ENCODE measurements at regions not wholly inside any gene's neighbourhood (a gene's known extent, or its start where the extent isn't known, plus 50 kb on each side); places are given as distances from the start of the nearest gene placed in this dataset.

DNA sequence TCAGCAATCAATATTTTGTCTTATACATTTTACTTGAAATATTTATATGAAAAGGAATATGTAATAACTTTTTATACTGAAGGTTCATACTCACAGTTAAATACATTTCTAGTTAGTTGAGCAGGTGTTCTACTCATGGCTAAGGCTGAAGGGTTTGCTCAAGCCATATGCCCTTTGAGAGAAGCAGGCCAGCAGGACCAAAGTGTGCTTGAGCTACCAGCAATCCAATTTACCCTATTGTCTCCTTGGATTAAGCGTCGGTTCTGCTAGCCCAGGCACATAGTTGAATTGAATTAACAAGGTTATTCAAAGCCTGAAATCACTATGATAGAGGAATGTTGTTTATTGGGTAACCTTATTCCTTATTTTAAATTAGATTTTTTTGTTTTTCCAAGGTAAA is 151.5 kb upstream of the BACE2 start:
- DNase-seq (ENCODE audit: low spot score) (no peak), ATAC-seq (ENCODE audit: low read depth) (no peak)
- Histone ChIP-seq H3K4me1 (ENCODE audit: insufficient read depth, poor library complexity, severe bottlenecking) (no peaks in the 10 kb centered on the region), H3K27me3 (ENCODE audit: insufficient read depth, poor library complexity, severe bottlenecking) (peaks cover 5% of the 10 kb centered on the region), H3K36me3 (ENCODE audit: low read depth) (no peaks in the 10 kb centered on the region), H3K4me3 (ENCODE audit: severe bottlenecking) (no peak overlapping the region), H3K27ac (ENCODE audit: poor library complexity, severe bottlenecking) (no peak overlapping the region), H3K9me3 (ENCODE audit: severe bottlenecking) (no peaks in the 10 kb centered on the region)
- TF ChIP-seq, protein P1, sequence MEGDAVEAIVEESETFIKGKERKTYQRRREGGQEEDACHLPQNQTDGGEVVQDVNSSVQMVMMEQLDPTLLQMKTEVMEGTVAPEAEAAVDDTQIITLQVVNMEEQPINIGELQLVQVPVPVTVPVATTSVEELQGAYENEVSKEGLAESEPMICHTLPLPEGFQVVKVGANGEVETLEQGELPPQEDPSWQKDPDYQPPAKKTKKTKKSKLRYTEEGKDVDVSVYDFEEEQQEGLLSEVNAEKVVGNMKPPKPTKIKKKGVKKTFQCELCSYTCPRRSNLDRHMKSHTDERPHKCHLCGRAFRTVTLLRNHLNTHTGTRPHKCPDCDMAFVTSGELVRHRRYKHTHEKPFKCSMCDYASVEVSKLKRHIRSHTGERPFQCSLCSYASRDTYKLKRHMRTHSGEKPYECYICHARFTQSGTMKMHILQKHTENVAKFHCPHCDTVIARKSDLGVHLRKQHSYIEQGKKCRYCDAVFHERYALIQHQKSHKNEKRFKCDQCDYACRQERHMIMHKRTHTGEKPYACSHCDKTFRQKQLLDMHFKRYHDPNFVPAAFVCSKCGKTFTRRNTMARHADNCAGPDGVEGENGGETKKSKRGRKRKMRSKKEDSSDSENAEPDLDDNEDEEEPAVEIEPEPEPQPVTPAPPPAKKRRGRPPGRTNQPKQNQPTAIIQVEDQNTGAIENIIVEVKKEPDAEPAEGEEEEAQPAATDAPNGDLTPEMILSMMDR (IDR thresholded peaks at IDR 0.05; ENCODE audit: poor library complexity, severe bottlenecking) = no peak

DNA sequence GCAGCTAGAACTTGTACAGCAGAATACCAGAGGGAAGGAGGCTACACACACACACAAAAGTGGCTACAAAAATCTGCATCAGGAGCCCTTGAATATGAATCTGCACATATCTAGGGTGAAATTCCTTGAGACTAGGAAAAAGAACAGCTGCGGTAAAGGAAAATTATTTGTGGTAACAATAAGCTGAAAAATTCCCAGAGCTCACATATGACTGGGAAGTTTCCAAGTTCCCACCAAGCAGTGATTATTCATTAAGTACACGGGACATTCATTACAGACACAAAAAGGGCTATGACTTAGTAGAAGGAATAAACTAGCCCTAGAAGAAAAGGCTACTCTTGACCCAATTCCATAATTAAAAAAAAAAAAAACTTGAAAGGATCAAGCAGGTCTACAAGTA is 149.5 kb upstream of the BACE2 start:
- TF ChIP-seq, protein P1 (IDR thresholded peaks at IDR 0.05; ENCODE audit: poor library complexity, severe bottlenecking) = no peak
- H3K27ac ChIP-seq (ENCODE audit: poor library complexity, severe bottlenecking) = no peak overlapping the region
- peaks cover 5% of the 10 kb centered on the region for H3K27me3 ChIP-seq (ENCODE audit: insufficient read depth, poor library complexity, severe bottlenecking)
- DNase-seq (ENCODE audit: low spot score) = no peak
- ATAC-seq (ENCODE audit: low read depth) = no peak
- H3K36me3 ChIP-seq (ENCODE audit: low read depth) = no peaks in the 10 kb centered on the region
- H3K4me3 ChIP-seq (ENCODE audit: severe bottlenecking) = no peak overlapping the region
- H3K9me3 ChIP-seq (ENCODE audit: severe bottlenecking) = no peaks in the 10 kb centered on the region
- no peaks in the 10 kb centered on the region for H3K4me1 ChIP-seq (ENCODE audit: insufficient read depth, poor library complexity, severe bottlenecking)

DNA sequence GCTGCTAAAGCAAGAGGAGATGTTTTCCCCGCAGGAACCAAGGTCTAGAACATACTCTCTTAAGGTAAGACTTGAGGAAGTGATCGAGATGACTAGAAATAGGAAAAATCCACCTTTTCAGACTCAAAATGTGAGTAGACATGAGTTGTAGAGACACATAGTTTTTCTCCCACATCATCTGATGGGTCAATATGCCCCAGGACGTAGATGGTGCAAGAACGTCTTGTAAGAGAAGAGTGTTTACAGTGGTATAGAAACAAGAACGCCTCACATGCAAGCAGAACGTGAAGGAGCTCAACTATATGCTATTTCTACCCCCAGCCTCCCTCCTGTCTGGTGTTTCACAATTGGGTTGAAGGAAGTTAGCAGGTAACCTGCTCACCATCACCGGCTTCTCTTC is 144.0 kb upstream of the BACE2 start:
- TF ChIP-seq, protein P1 (IDR thresholded peaks at IDR 0.05; ENCODE audit: poor library complexity, severe bottlenecking) = no peak

DNA sequence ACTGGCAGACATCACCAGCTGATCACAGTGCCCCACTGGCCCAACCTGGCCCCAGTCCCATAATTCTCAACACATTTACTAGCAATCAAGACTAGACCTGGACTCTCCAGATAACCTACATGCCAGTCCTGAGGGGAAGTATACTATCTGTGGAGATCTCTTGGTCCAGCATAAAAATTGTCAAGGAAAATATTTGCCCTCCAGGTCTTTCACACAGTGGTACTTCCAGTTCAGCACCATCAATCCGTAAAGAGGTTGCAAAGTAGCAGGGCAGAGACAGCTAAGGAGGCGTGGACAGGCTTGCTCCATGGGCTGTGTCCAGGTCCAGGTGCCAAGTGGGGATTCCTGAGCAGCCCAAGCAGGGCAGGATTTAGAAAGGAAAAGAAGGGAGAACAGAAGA is 143.6 kb upstream of the BACE2 start:
- no peaks in the 10 kb centered on the region for H3K36me3 ChIP-seq (ENCODE audit: low read depth)
- no peaks in the 10 kb centered on the region for H3K9me3 ChIP-seq (ENCODE audit: severe bottlenecking)
- H3K4me3 ChIP-seq (ENCODE audit: severe bottlenecking) = no peak overlapping the region
- DNase-seq (ENCODE audit: low spot score) (no peak), ATAC-seq (ENCODE audit: low read depth) (no peak)
- H3K27ac ChIP-seq (ENCODE audit: poor library complexity, severe bottlenecking) = no peak overlapping the region
- TF ChIP-seq, protein P1 (IDR thresholded peaks at IDR 0.05; ENCODE audit: poor library complexity, severe bottlenecking) = no peak
- H3K4me1 ChIP-seq (ENCODE audit: insufficient read depth, poor library complexity, severe bottlenecking) = no peaks in the 10 kb centered on the region
- H3K27me3 ChIP-seq (ENCODE audit: insufficient read depth, poor library complexity, severe bottlenecking) = peaks cover 5% of the 10 kb centered on the region

More for the DNA sequence above, 144.0 kb upstream of the BACE2 start:
- H3K36me3 ChIP-seq (ENCODE audit: low read depth) = no peaks in the 10 kb centered on the region
- H3K27me3 ChIP-seq (ENCODE audit: insufficient read depth, poor library complexity, severe bottlenecking) = peaks cover 5% of the 10 kb centered on the region
- H3K4me3 ChIP-seq (ENCODE audit: severe bottlenecking) = no peak overlapping the region
- no peak overlapping the region for H3K27ac ChIP-seq (ENCODE audit: poor library complexity, severe bottlenecking)
- no peak for DNase-seq (ENCODE audit: low spot score)
- H3K4me1 ChIP-seq (ENCODE audit: insufficient read depth, poor library complexity, severe bottlenecking) = no peaks in the 10 kb centered on the region
- no peaks in the 10 kb centered on the region for H3K9me3 ChIP-seq (ENCODE audit: severe bottlenecking)
- ATAC-seq (ENCODE audit: low read depth) = no peak

DNA sequence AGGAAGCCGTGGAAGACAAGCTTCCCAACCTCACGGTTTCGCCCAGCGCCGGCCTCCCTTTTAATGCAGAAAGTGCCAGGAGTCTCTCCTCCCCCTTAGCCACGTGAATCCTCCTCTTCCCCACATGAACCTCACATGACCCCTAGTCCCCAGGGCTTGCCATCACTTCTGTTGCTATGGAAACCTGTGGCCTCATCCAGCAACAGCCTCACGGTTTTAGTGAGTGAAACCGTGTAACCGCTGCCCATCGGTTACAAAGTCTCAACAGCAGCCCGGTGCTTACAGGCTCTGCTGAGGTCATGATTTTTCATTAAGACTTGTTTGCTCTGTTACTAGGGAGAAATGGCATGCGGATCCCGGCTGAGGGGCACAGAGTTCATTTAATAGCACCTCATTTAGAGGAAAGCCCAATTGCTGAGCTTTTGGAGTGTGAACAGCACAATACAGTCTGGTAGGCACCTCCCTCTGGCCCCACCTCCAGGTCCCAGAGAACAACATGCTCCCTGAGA is 143.2 kb upstream of the BACE2 start:
- DNase-seq (ENCODE audit: low spot score) (no peak), ATAC-seq (ENCODE audit: low read depth) (no peak)
- TF ChIP-seq, protein P1 (IDR thresholded peaks at IDR 0.05; ENCODE audit: poor library complexity, severe bottlenecking) = no peak
- no peaks in the 10 kb centered on the region for H3K4me1 ChIP-seq (ENCODE audit: insufficient read depth, poor library complexity, severe bottlenecking)
- H3K4me3 ChIP-seq (ENCODE audit: severe bottlenecking) = no peak overlapping the region
- H3K27ac ChIP-seq (ENCODE audit: poor library complexity, severe bottlenecking) = no peak overlapping the region
- H3K36me3 ChIP-seq (ENCODE audit: low read depth) = no peaks in the 10 kb centered on the region
- no peaks in the 10 kb centered on the region for H3K9me3 ChIP-seq (ENCODE audit: severe bottlenecking)
- H3K27me3 ChIP-seq (ENCODE audit: insufficient read depth, poor library complexity, severe bottlenecking) = peaks cover 5% of the 10 kb centered on the region
